Chondrocyte (in vitro differentiated cells): ENCODE measurements at regions not wholly inside any gene's neighbourhood (a gene's known extent, or its start where the extent isn't known, plus 50 kb on each side); places are given as distances from the start of the nearest gene placed in this dataset.

Experiments used
- DNase-seq: peaks from one replicate; pipeline ENCODE4 v3.0.0; 2021; ENCODE audit warnings: mixed read lengths, low spot score
- H3K27ac Mint-ChIP-seq: one replicate; pipeline ENCODE4 v1.8.0; 2021; ENCODE audit warnings: mild to moderate bottlenecking, moderate library complexity, mixed read lengths; ENCODE audit not compliant: unreplicated experiment
- H3K27me3 Mint-ChIP-seq: 2 replicates; pipeline ENCODE4 v1.8.0; 2021; ENCODE audit warnings: low read depth, mixed read lengths
- H3K36me3 Mint-ChIP-seq: 2 replicates; pipeline ENCODE4 v1.8.0; 2021; ENCODE audit warnings: low read depth, mixed read lengths
- H3K4me1 Mint-ChIP-seq: 2 replicates; pipeline ENCODE4 v1.8.0; 2021; ENCODE audit warnings: low read depth, mild to moderate bottlenecking, mixed read lengths
- H3K4me3 Mint-ChIP-seq: one replicate; pipeline ENCODE4 v1.8.0; 2021; ENCODE audit warnings: mild to moderate bottlenecking, moderate library complexity, mixed read lengths; ENCODE audit not compliant: unreplicated experiment
- H3K9me3 Mint-ChIP-seq: 2 replicates; pipeline ENCODE4 v1.8.0; 2021; ENCODE audit warnings: low read depth, mixed read lengths
- CTCF ChIP-seq: fragments of 200-600 bp; sonication (generic); IDR thresholded peaks from 2 replicates; pipeline ENCODE4 v1.5.0; 2021; ENCODE audit warnings: antibody characterized with exemption, mild to moderate bottlenecking, moderate library complexity

DNA sequence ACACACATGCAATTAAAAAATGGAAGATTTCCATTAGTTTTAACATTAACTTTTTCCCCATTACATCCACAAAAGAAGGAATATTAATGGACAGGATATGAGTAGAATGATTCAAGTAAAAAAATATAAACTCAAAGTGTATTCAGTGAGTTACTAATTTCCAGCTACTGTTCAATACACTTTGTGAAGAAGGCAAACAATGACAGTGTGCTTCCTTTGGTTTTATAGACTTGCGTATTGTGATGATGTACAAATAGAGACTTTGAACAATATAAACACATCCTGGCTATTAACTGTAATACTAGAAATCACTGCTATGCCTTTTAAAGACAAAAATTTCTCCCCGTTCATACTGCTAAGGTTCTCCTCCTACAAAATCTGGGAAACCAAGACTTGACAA lies 171.4 kb downstream of the ASB9 start:
- Mint-ChIP-seq H3K36me3 (no peaks in the 10 kb centered on the region), H3K27me3 (no peaks in the 10 kb centered on the region)
- TF ChIP-seq CTCF = no peak

GRCh38 chrX:15087747-15088146 lies 182.1 kb downstream of the ASB9 start:
- peaks cover 46% of the 10 kb centered on the region for H3K9me3 Mint-ChIP-seq
- DNase-seq = no peak

More for the DNA sequence above, 171.4 kb downstream of the ASB9 start:
- Mint-ChIP-seq H3K4me3 (no peak overlapping the region), H3K27ac (no peak overlapping the region), H3K9me3 (peaks cover 21% of the 10 kb centered on the region), H3K4me1 (no peaks in the 10 kb centered on the region)
- no peak for DNase-seq

GRCh38 chrX:15073313-15073712 lies 196.6 kb downstream of the ASB9 start:
- H3K4me1 Mint-ChIP-seq = no peaks in the 10 kb centered on the region

More at GRCh38 chrX:15087747-15088146, 182.1 kb downstream of the ASB9 start:
- H3K36me3 Mint-ChIP-seq = no peaks in the 10 kb centered on the region
- H3K4me3 Mint-ChIP-seq = no peak overlapping the region
- no peak for TF ChIP-seq CTCF
- no peaks in the 10 kb centered on the region for H3K27me3 Mint-ChIP-seq
- no peak overlapping the region for H3K27ac Mint-ChIP-seq
- H3K4me1 Mint-ChIP-seq = no peaks in the 10 kb centered on the region

GRCh38 chrX:15072880-15073279 lies 197.0 kb downstream of the ASB9 start:
- H3K4me1 Mint-ChIP-seq = no peaks in the 10 kb centered on the region

More at GRCh38 chrX:15073313-15073712, 196.6 kb downstream of the ASB9 start:
- no peak for TF ChIP-seq CTCF
- DNase-seq = no peak
- Mint-ChIP-seq H3K27me3 (peaks cover 4% of the 10 kb centered on the region), H3K9me3 (peaks cover 3% of the 10 kb centered on the region), H3K4me3 (no peak overlapping the region), H3K27ac (no peak overlapping the region), H3K36me3 (no peaks in the 10 kb centered on the region)

GRCh38 chrX:15072259-15072658 lies 197.6 kb downstream of the ASB9 start:
- H3K36me3 Mint-ChIP-seq = no peaks in the 10 kb centered on the region
- H3K9me3 Mint-ChIP-seq = peaks cover 4% of the 10 kb centered on the region
- no peak for TF ChIP-seq CTCF
- H3K4me1 Mint-ChIP-seq = no peaks in the 10 kb centered on the region
- peaks cover 4% of the 10 kb centered on the region for H3K27me3 Mint-ChIP-seq
- no peak for DNase-seq
- no peak overlapping the region for H3K4me3 Mint-ChIP-seq
- H3K27ac Mint-ChIP-seq = no peak overlapping the region

More at GRCh38 chrX:15072880-15073279, 197.0 kb downstream of the ASB9 start:
- Mint-ChIP-seq H3K27me3 (peaks cover 4% of the 10 kb centered on the region), H3K9me3 (peaks cover 3% of the 10 kb centered on the region), H3K4me3 (no peak overlapping the region), H3K36me3 (no peaks in the 10 kb centered on the region), H3K27ac (no peak overlapping the region)
- no peak for TF ChIP-seq CTCF
- DNase-seq = no peak
